ENCODE measurements at regions not wholly inside any gene's neighbourhood (a gene's known extent, or its start where the extent isn't known, plus 50 kb on each side); places are given as distances from the start of the nearest gene placed in this dataset.

DNA sequence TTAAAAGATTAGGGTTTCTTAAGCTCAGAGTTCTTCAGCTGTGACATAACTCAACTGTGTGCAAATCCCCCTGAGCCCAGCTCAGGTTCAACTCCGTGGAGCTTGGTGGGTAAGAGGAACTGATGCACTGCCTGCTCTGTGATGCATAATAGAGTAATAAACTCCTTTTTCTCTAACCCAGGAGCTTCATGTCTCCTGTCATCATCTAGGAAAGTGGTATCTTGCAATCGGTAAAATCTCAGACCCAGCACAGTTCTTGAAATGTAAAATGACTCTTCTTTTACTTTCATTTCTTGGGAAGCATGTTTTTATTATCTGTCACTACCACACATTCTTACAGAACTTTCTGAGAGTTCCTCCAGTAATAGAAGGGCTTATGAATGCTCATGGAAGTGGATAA, 123.8 kb upstream of the PCDH9 start:
- H3K27me3 ChIP-seq (ENCODE audit: control insufficient read depth, insufficient read depth, low read length) = no peaks in the 10 kb centered on the region
- TF ChIP-seq, protein P1, sequence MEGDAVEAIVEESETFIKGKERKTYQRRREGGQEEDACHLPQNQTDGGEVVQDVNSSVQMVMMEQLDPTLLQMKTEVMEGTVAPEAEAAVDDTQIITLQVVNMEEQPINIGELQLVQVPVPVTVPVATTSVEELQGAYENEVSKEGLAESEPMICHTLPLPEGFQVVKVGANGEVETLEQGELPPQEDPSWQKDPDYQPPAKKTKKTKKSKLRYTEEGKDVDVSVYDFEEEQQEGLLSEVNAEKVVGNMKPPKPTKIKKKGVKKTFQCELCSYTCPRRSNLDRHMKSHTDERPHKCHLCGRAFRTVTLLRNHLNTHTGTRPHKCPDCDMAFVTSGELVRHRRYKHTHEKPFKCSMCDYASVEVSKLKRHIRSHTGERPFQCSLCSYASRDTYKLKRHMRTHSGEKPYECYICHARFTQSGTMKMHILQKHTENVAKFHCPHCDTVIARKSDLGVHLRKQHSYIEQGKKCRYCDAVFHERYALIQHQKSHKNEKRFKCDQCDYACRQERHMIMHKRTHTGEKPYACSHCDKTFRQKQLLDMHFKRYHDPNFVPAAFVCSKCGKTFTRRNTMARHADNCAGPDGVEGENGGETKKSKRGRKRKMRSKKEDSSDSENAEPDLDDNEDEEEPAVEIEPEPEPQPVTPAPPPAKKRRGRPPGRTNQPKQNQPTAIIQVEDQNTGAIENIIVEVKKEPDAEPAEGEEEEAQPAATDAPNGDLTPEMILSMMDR (IDR thresholded peaks at IDR 0.05; ENCODE audit: insufficient read depth, low read length, poor library complexity, severe bottlenecking) = no peak
- H3K36me3 ChIP-seq (ENCODE audit: control insufficient read depth, insufficient read depth, low read length) = no peaks in the 10 kb centered on the region
- no peak for DNase-seq (ENCODE audit: low read depth)
- H3K4me3 ChIP-seq (ENCODE audit: low read depth, low read length) = no peak overlapping the region

DNA sequence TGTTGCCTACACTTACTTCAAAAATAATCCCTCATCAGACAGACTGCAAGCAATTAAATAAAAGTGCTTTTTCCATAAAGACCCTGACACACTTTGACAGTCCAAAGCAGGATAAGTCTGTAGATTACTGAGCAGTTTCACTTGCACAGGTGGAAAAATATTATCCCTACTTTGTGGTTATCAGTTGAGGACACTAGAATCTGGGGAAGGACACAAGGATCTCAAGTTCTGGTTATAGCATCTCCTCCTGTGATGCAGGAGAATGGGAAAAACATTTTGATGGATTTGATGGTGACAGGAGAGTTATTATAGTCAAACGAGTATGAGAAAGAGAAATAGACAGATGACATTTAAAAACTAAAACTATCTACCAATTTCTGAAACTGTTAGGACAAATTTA, 122.9 kb upstream of the PCDH9 start:
- H3K4me3 ChIP-seq (ENCODE audit: low read depth, low read length) = no peak overlapping the region
- TF ChIP-seq, protein P1 (IDR thresholded peaks at IDR 0.05; ENCODE audit: insufficient read depth, low read length, poor library complexity, severe bottlenecking) = no peak
- no peaks in the 10 kb centered on the region for H3K27me3 ChIP-seq (ENCODE audit: control insufficient read depth, insufficient read depth, low read length)
- H3K36me3 ChIP-seq (ENCODE audit: control insufficient read depth, insufficient read depth, low read length) = no peaks in the 10 kb centered on the region
- no peak for DNase-seq (ENCODE audit: low read depth)

DNA sequence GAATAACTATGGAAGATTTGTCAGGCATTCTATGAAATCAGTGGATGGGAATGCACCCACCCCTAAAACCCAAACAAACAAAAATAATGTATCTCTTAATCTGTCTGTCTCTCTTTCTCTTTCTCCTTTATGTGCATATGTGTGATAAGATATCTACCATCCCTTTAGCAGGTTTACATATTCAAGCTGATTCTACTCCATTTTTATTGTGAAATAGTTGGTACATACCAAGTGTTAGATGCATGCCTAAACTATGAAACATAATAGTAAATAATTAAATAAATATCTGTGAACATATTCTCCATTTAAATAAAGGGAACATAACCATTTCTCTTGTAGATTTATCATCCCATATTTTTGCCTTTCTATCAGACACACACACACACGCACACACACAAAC, 121.8 kb upstream of the PCDH9 start:
- Histone ChIP-seq H3K27me3 (ENCODE audit: control insufficient read depth, insufficient read depth, low read length) (no peaks in the 10 kb centered on the region), H3K4me3 (ENCODE audit: low read depth, low read length) (no peak overlapping the region), H3K36me3 (ENCODE audit: control insufficient read depth, insufficient read depth, low read length) (no peaks in the 10 kb centered on the region)
- TF ChIP-seq, protein P1 (IDR thresholded peaks at IDR 0.05; ENCODE audit: insufficient read depth, low read length, poor library complexity, severe bottlenecking) = no peak
- no peak for DNase-seq (ENCODE audit: low read depth)

DNA sequence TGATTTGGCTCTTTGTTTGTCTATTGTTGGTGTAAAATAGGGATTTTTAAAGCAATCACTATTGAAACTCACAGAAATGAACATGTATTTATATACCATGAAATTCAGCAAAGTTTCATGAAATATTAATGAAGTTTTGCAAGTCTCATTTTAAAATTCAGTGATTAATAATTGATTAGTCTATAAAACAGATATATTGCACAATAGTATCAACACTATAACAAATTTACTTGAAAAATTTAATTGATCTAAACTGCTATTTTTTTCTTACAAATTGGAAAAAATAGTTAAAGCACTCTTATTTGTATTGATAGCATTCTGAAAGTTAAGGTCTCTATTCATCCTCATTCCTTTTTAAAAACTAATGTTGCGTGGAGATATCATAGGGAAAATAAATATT, 121.0 kb upstream of the PCDH9 start:
- DNase-seq (ENCODE audit: low read depth) = no peak
- no peak overlapping the region for H3K4me3 ChIP-seq (ENCODE audit: low read depth, low read length)
- no peaks in the 10 kb centered on the region for H3K27me3 ChIP-seq (ENCODE audit: control insufficient read depth, insufficient read depth, low read length)
- no peaks in the 10 kb centered on the region for H3K36me3 ChIP-seq (ENCODE audit: control insufficient read depth, insufficient read depth, low read length)
- TF ChIP-seq, protein P1 (IDR thresholded peaks at IDR 0.05; ENCODE audit: insufficient read depth, low read length, poor library complexity, severe bottlenecking) = no peak

DNA sequence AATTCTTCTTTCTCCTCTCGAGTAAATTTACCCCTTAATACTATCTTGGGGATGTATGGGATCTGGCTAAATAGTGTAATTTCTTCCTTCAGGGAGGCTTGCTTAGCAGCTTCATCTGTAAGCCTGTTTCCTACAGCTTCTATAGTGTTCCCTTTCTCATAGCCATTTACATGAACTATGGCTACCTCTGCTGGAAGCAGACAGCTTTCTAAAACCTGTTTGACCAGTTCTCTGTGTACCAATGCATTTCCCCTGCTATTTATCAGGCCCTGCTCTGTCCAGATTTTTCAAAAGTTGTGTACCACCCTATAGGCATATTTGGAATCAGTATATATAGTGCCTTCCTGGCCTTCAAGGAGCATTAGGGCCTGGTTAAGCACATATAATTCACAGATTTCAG, 113.6 kb upstream of the PCDH9 start:
- Histone ChIP-seq H3K27me3 (ENCODE audit: control insufficient read depth, insufficient read depth, low read length) (no peaks in the 10 kb centered on the region), H3K4me3 (ENCODE audit: low read depth, low read length) (no peak overlapping the region), H3K36me3 (ENCODE audit: control insufficient read depth, insufficient read depth, low read length) (no peaks in the 10 kb centered on the region)
- no peak for DNase-seq (ENCODE audit: low read depth)
- TF ChIP-seq, protein P1 (IDR thresholded peaks at IDR 0.05; ENCODE audit: insufficient read depth, low read length, poor library complexity, severe bottlenecking) = no peak

DNA sequence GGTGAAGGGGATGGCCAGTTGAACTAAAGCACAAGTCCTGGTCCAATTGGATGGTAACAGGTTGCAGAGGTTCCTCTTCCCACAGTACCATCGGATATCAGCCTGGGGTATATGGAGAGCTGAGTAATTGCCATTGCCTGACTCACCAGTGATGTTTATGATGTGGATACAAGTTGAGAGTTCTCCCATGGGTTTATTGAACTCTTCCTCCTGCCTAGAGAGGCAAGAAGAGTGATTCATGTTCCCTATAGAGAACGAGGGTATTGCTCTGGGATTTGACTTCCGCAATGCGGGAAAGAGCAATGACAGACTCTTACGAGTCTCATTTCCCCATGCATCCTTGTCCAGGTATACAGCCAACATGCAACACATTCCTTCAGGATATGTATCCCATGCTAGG, 111.3 kb upstream of the PCDH9 start:
- DNase-seq (ENCODE audit: low read depth) = no peak
- H3K4me3 ChIP-seq (ENCODE audit: low read depth, low read length) = no peak overlapping the region
- H3K36me3 ChIP-seq (ENCODE audit: control insufficient read depth, insufficient read depth, low read length) = no peaks in the 10 kb centered on the region
- TF ChIP-seq, protein P1 (IDR thresholded peaks at IDR 0.05; ENCODE audit: insufficient read depth, low read length, poor library complexity, severe bottlenecking) = no peak
- H3K27me3 ChIP-seq (ENCODE audit: control insufficient read depth, insufficient read depth, low read length) = no peaks in the 10 kb centered on the region
